CD4-positive, alpha-beta T cell (primary cell): ENCODE measurements at regions not wholly inside any gene's neighbourhood (a gene's known extent, or its start where the extent isn't known, plus 50 kb on each side); places are given as distances from the start of the nearest gene placed in this dataset.

Experiments
- ATAC-seq: fragments of 200-7000 bp; cut with Tn5 transposase; one replicate; pipeline ENCODE4 v1.10.0; 2022; ENCODE audit warnings: mild to moderate bottlenecking; ENCODE audit not compliant: poor library complexity
- CTCF ChIA-PET: fragments of 350-600 bp; sonication (Branson Sonifier 250); formaldehyde crosslinking; loops from one replicate; lab custom pipeline; 2021; ENCODE audit warnings: antibody characterized with exemption, inconsistent platforms; lab: Charles Lee
- POLR2A ChIA-PET: fragments of 350-600 bp; sonication (Branson Sonifier 250); formaldehyde crosslinking; loops from one replicate; lab custom pipeline; 2021; ENCODE audit warnings: antibody characterized with exemption, inconsistent platforms; lab: Charles Lee
- DNase-seq, 14 experiments: peaks; one replicate each; pipeline ENCODE4 v3.0.0-alpha.2; 2013 to 2020; ENCODE audit warnings: mixed read lengths in 2 of 14
- H3K27ac ChIP-seq, 2 donors: one replicate each; pipeline versions ENCODE4 v1.5.1 to v1.7.0; 2013; ENCODE audit warnings: low read length in 2 of 2, low read depth in 1 of 2, mild to moderate bottlenecking in 1 of 2
- H3K27me3 ChIP-seq, 2 experiments: 1 replicate in 1 of 2; 2 replicates in 1 of 2; pipeline versions ENCODE4 v1.6.1 to v1.7.0; 2013; ENCODE audit warnings: low read length in 2 of 2, control low read depth in 1 of 2, mild to moderate bottlenecking in 1 of 2, moderate library complexity in 1 of 2; ENCODE audit not compliant: insufficient read depth in 2 of 2, control insufficient read depth in 1 of 2
- H3K36me3 ChIP-seq: one replicate; pipeline ENCODE4 v1.6.1; 2013; ENCODE audit warnings: low read length, control low read depth; ENCODE audit not compliant: insufficient read depth
- H3K4me1 ChIP-seq: one replicate; pipeline ENCODE4 v1.6.1; 2013; ENCODE audit warnings: low read length, control low read depth; ENCODE audit not compliant: insufficient read depth
- H3K4me3 ChIP-seq: one replicate; pipeline ENCODE4 v1.5.1; 2013; ENCODE audit warnings: mild to moderate bottlenecking, low read length, moderate library complexity
- H3K9me3 ChIP-seq, 2 experiments: 1 replicate in 1 of 2; 2 replicates in 1 of 2; pipeline versions ENCODE4 v1.6.1 to v1.7.0; 2013; ENCODE audit warnings: low read length in 2 of 2, mild to moderate bottlenecking in 2 of 2, control low read depth in 1 of 2, moderate library complexity in 1 of 2; ENCODE audit not compliant: control insufficient read depth in 1 of 2, insufficient read depth in 1 of 2
- H3K27ac Mint-ChIP-seq: one replicate; pipeline ENCODE4 v1.8.0; 2020; ENCODE audit warnings: mixed read lengths
- H3K27me3 Mint-ChIP-seq: one replicate; pipeline ENCODE4 v1.8.0; 2021; ENCODE audit warnings: mixed read lengths
- H3K36me3 Mint-ChIP-seq: one replicate; pipeline ENCODE4 v1.8.0; 2021; ENCODE audit warnings: low read depth, mixed read lengths
- H3K4me1 Mint-ChIP-seq: one replicate; pipeline ENCODE4 v1.8.0; 2021; ENCODE audit warnings: low read depth, mixed read lengths
- H3K4me3 Mint-ChIP-seq: one replicate; pipeline ENCODE4 v1.8.0; 2020; ENCODE audit warnings: mild to moderate bottlenecking, mixed read lengths
- H3K9me3 Mint-ChIP-seq: one replicate; pipeline ENCODE4 v1.8.0; 2020; ENCODE audit warnings: mixed read lengths
- CTCF ChIP-seq: fragments of 200-600 bp; IDR thresholded peaks from one replicate; pipeline ENCODE4 v1.8.0; 2022; ENCODE audit warnings: antibody characterized with exemption, mild to moderate bottlenecking
- intact Hi-C, 2 experiments: fragments of 100-400 bp; cut with DNase I in 1 of 2; cut with micrococcal nuclease in 1 of 2; formaldehyde crosslinking; loops; one replicate each; pipeline versions ENCODE4 v1.15.1 to v1.9.0; 2023 to 2025; cut with DNase I, micrococcal nuclease

GRCh38 chr10:108562105-108562504 is 1361.2 kb downstream of the XPNPEP1 start:
- ATAC-seq (no peak), DNase-seq (no peak)
- intact Hi-C loops: no loop called here
- TF ChIP-seq CTCF: no peak
- Mint-ChIP-seq H3K27ac (no peak overlapping the region), H3K27me3 (no peaks in the 10 kb centered on the region), H3K4me1 (no peaks in the 10 kb centered on the region), H3K9me3 (no peaks in the 10 kb centered on the region), H3K36me3 (no peaks in the 10 kb centered on the region), H3K4me3 (no peak overlapping the region)
- ChIA-PET CTCF (no interaction called here), POLR2A (no interaction called here)
- no peaks in the 10 kb centered on the region for H3K36me3 ChIP-seq
- H3K27ac ChIP-seq: no peak overlapping the region
- H3K4me1 ChIP-seq: no peaks in the 10 kb centered on the region
- H3K27me3 ChIP-seq: no peaks in the 10 kb centered on the region
- peaks cover 0 to 12% of the 10 kb centered on the region in 2 experiments for H3K9me3 ChIP-seq
- no peak overlapping the region for H3K4me3 ChIP-seq

GRCh38 chr10:108561649-108562048 is 1361.7 kb downstream of the XPNPEP1 start:
- ChIA-PET CTCF (no interaction called here), POLR2A (no interaction called here)
- Mint-ChIP-seq H3K36me3 (no peaks in the 10 kb centered on the region), H3K4me3 (no peak overlapping the region), H3K9me3 (no peaks in the 10 kb centered on the region), H3K27me3 (no peaks in the 10 kb centered on the region), H3K4me1 (no peaks in the 10 kb centered on the region), H3K27ac (no peak overlapping the region)
- no peaks in the 10 kb centered on the region for H3K4me1 ChIP-seq
- H3K36me3 ChIP-seq: no peaks in the 10 kb centered on the region
- intact Hi-C loops: no loop called here
- DNase-seq: no peak
- H3K4me3 ChIP-seq: no peak overlapping the region
- H3K9me3 ChIP-seq: peaks cover 0 to 7% of the 10 kb centered on the region in 2 experiments
- ATAC-seq: no peak
- no peak overlapping the region for H3K27ac ChIP-seq
- no peaks in the 10 kb centered on the region for H3K27me3 ChIP-seq
- TF ChIP-seq CTCF: no peak

DNA sequence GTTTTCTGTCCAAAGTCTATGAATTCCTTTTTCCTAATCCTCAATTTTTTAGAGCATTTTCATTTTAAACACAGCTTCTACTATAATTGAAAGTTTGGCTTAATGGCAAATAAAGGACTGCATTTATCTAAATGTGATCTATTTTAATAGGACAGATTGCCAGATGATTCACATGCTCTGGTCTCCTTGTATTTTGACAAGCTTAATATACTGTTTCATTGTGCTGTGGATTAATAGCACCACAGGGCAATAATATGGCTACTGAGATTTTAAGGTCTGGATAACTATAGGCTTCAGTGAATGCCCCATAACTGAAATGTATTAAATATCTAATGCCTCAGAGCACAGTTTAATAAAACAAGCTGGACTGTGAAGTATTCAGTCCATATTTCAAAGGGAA is 1362.8 kb downstream of the XPNPEP1 start:
- intact Hi-C loops: no loop called here
- no peak for TF ChIP-seq CTCF
- no peaks in the 10 kb centered on the region for H3K4me1 ChIP-seq
- no peak for ATAC-seq
- POLR2A ChIA-PET: no interaction called here
- CTCF ChIA-PET: no interaction called here
- H3K27ac Mint-ChIP-seq: no peak overlapping the region
- DNase-seq: no peak
- no peak overlapping the region for H3K4me3 Mint-ChIP-seq
- no peaks in the 10 kb centered on the region for H3K4me1 Mint-ChIP-seq
- H3K9me3 Mint-ChIP-seq: no peaks in the 10 kb centered on the region
- H3K9me3 ChIP-seq: peaks cover 0 to 2% of the 10 kb centered on the region in 2 experiments
- H3K27me3 ChIP-seq: no peaks in the 10 kb centered on the region
- H3K36me3 Mint-ChIP-seq: no peaks in the 10 kb centered on the region
- H3K36me3 ChIP-seq: no peaks in the 10 kb centered on the region
- H3K27ac ChIP-seq: no peak overlapping the region
- no peaks in the 10 kb centered on the region for H3K27me3 Mint-ChIP-seq
- no peak overlapping the region for H3K4me3 ChIP-seq
